GM21381 (cell line): ENCODE measurements at regions not wholly inside any gene's neighbourhood (a gene's known extent, or its start where the extent isn't known, plus 50 kb on each side); places are given as distances from the start of the nearest gene placed in this dataset.

ENCODE experiments used
- ATAC-seq: cut with Tn5 transposase; IDR thresholded peaks from one replicate; pipeline ENCODE4 v1.9.1; 2021; ENCODE audit warnings: mild to moderate bottlenecking, moderate library complexity; ENCODE audit not compliant: unreplicated experiment

GRCh38 chr3:94564247-94564646 is 501.4 kb downstream of the NSUN3 start:
- ATAC-seq, result no peak

GRCh38 chr3:94568041-94568440 is 505.2 kb downstream of the NSUN3 start:
- ATAC-seq, result no peak

- no peak for ATAC-seq
These were observed 510.5 kb downstream of the NSUN3 start for GRCh38 chr3:94573337-94573736.

- ATAC-seq, result no peak
These were observed 524.4 kb downstream of the NSUN3 start for GRCh38 chr3:94587291-94587690.

- no peak for ATAC-seq
These were observed 530.8 kb downstream of the NSUN3 start for GRCh38 chr3:94593526-94594150.

- ATAC-seq, result no peak
These were observed 533.3 kb downstream of the NSUN3 start for GRCh38 chr3:94596141-94596540.

- no peak for ATAC-seq
These were observed 534.2 kb downstream of the NSUN3 start for GRCh38 chr3:94596887-94597566.

- ATAC-seq, result no peak
These were observed 544.9 kb downstream of the NSUN3 start for GRCh38 chr3:94607778-94608177.

- ATAC-seq, result no peak
These were observed 547.0 kb downstream of the NSUN3 start for GRCh38 chr3:94609908-94610307.

GRCh38 chr3:94611596-94611995 is 548.7 kb downstream of the NSUN3 start:
- no peak for ATAC-seq

GRCh38 chr3:94612631-94613030 is 549.8 kb downstream of the NSUN3 start:
- no peak for ATAC-seq

- ATAC-seq, result no peak
These were observed 551.3 kb downstream of the NSUN3 start for GRCh38 chr3:94614192-94614591.

GRCh38 chr3:94615275-94616065 is 552.6 kb downstream of the NSUN3 start:
- ATAC-seq, result no peak

- no peak for ATAC-seq
These were observed 554.0 kb downstream of the NSUN3 start for GRCh38 chr3:94616833-94617232.

- no peak for ATAC-seq
These were observed 554.5 kb downstream of the NSUN3 start for GRCh38 chr3:94617312-94617711.

- ATAC-seq, result no peak
These were observed 556.8 kb downstream of the NSUN3 start for GRCh38 chr3:94619643-94620042.

- no peak for ATAC-seq
These were observed 563.7 kb downstream of the NSUN3 start for GRCh38 chr3:94626573-94626972.

GRCh38 chr3:94627689-94628088 is 564.8 kb downstream of the NSUN3 start:
- no peak for ATAC-seq

GRCh38 chr3:94643400-94643799 is 580.5 kb downstream of the NSUN3 start:
- ATAC-seq, result no peak

- no peak for ATAC-seq
These were observed 582.9 kb downstream of the NSUN3 start for GRCh38 chr3:94645790-94646189.

- no peak for ATAC-seq
These were observed 584.3 kb downstream of the NSUN3 start for GRCh38 chr3:94647131-94647530.
